SK-N-SH (cell line): ENCODE measurements at regions not wholly inside any gene's neighbourhood (a gene's known extent, or its start where the extent isn't known, plus 50 kb on each side); places are given as distances from the start of the nearest gene placed in this dataset.

Experiments
- CTCF ChIP-seq: fragments of 200-600 bp; sonication (generic); IDR thresholded peaks from 2 replicates; pipeline ENCODE4 v1.6.1; 2017; ENCODE audit warnings: antibody characterized with exemption, mild to moderate bottlenecking, moderate library complexity
- JUND ChIP-seq: IDR thresholded peaks from 2 replicates; pipeline ENCODE4 v1.4.0; 2012
- POLR2AphosphoS5 ChIP-seq: IDR thresholded peaks from 2 replicates; pipeline ENCODE4 v1.6.1; 2012; ENCODE audit warnings: low read depth, low read length
- RAD21 ChIP-seq: IDR thresholded peaks from 2 replicates; pipeline ENCODE4 v1.6.1; 2012; ENCODE audit warnings: mild to moderate bottlenecking, low read length
- REST ChIP-seq: IDR thresholded peaks from 2 replicates; pipeline ENCODE4 v1.6.1; 2012; ENCODE audit warnings: mild to moderate bottlenecking, low read depth, low read length, moderate library complexity
- TAF1 ChIP-seq: IDR thresholded peaks from 2 replicates; pipeline ENCODE4 v1.6.1; 2012; ENCODE audit warnings: low read depth, mild to moderate bottlenecking, low read length, moderate library complexity, borderline replicate concordance
- YY1 ChIP-seq: IDR thresholded peaks from 2 replicates; pipeline ENCODE4 v1.4.0; 2012; ENCODE audit warnings: low read depth, mild to moderate bottlenecking

- TF ChIP-seq CTCF (no peak), RAD21 (no peak), YY1 (no peak), REST (no peak), POLR2AphosphoS5 (no peak), TAF1 (no peak), JUND (no peak)
These were observed 97.5 kb upstream of the KCNJ3 start for GRCh38 chr2:154600927-154601494.
